ENCODE measurements at regions not wholly inside any gene's neighbourhood (a gene's known extent, or its start where the extent isn't known, plus 50 kb on each side); places are given as distances from the start of the nearest gene placed in this dataset.

GRCh38 chr2:42864222-42864621 is 71.8 kb upstream of the HAAO start:
- no peaks in the 10 kb centered on the region for H4K20me1 ChIP-seq (ENCODE audit: insufficient read depth, low read length, poor library complexity, severe bottlenecking)
- H3K36me3 ChIP-seq (ENCODE audit: insufficient read depth, low read length): no peaks in the 10 kb centered on the region
- H3K4me1 ChIP-seq (ENCODE audit: insufficient read depth, low read length, poor library complexity, severe bottlenecking): no peaks in the 10 kb centered on the region
- no peaks in the 10 kb centered on the region for H3F3A ChIP-seq (ENCODE audit: low read depth)
- TF ChIP-seq EZH2phosphoT487 (IDR thresholded peaks at IDR 0.05; ENCODE audit: borderline replicate concordance): no peak
- no peak for TF ChIP-seq CTCF (conservative IDR thresholded peaks at IDR 0.05; ENCODE audit: low read length)
- no peaks in the 10 kb centered on the region for H3K27me3 ChIP-seq (ENCODE audit: insufficient read depth, low read length, poor library complexity, severe bottlenecking)
- H3K4me3 ChIP-seq (ENCODE audit: low read length, poor library complexity, severe bottlenecking): no peak overlapping the region
- no peaks in the 10 kb centered on the region for H3K9me2 ChIP-seq (replicated peaks; ENCODE audit: low read depth, low read length)
- no peak overlapping the region for H3K9ac ChIP-seq (ENCODE audit: low read depth, low read length, poor library complexity, severe bottlenecking)
- no peaks in the 10 kb centered on the region; the same call in 1 of the 2 replicates for H3K9me3 ChIP-seq (ENCODE audit: insufficient read depth, low read depth, low read length)
- no peak overlapping the region for H3K4me2 ChIP-seq (ENCODE audit: low read depth, low read length, poor library complexity, severe bottlenecking)
- H2AFZ ChIP-seq (ENCODE audit: low read length): no peak overlapping the region
- no peaks in the 10 kb centered on the region for H3K79me2 ChIP-seq (ENCODE audit: insufficient read depth, low read length)

- Histone ChIP-seq H3F3A (ENCODE audit: low read depth) (no peaks in the 10 kb centered on the region), H3K9me2 (replicated peaks; ENCODE audit: low read depth, low read length) (no peaks in the 10 kb centered on the region), H4K20me1 (ENCODE audit: insufficient read depth, low read length, poor library complexity, severe bottlenecking) (no peaks in the 10 kb centered on the region), H3K36me3 (ENCODE audit: insufficient read depth, low read length) (no peaks in the 10 kb centered on the region), H3K9ac (ENCODE audit: low read depth, low read length, poor library complexity, severe bottlenecking) (no peak overlapping the region), H3K4me3 (ENCODE audit: low read length, poor library complexity, severe bottlenecking) (no peak overlapping the region), H3K4me1 (ENCODE audit: insufficient read depth, low read length, poor library complexity, severe bottlenecking) (no peaks in the 10 kb centered on the region), H3K27me3 (ENCODE audit: insufficient read depth, low read length, poor library complexity, severe bottlenecking) (no peaks in the 10 kb centered on the region), H3K79me2 (ENCODE audit: insufficient read depth, low read length) (no peaks in the 10 kb centered on the region), H3K9me3 (ENCODE audit: insufficient read depth, low read depth, low read length) (no peaks in the 10 kb centered on the region; the same call in 1 of the 2 replicates), H2AFZ (ENCODE audit: low read length) (no peak overlapping the region), H3K4me2 (ENCODE audit: low read depth, low read length, poor library complexity, severe bottlenecking) (no peak overlapping the region)
- no peak for TF ChIP-seq CTCF (conservative IDR thresholded peaks at IDR 0.05; ENCODE audit: low read length)
- no peak for TF ChIP-seq EZH2phosphoT487 (IDR thresholded peaks at IDR 0.05; ENCODE audit: borderline replicate concordance)
Observed at GRCh38 chr2:42863751-42864150, 71.4 kb upstream of the HAAO start.

- Histone ChIP-seq H3K9ac (ENCODE audit: low read depth, low read length, poor library complexity, severe bottlenecking) (no peak overlapping the region), H3K36me3 (ENCODE audit: insufficient read depth, low read length) (no peaks in the 10 kb centered on the region), H3K9me2 (replicated peaks; ENCODE audit: low read depth, low read length) (no peaks in the 10 kb centered on the region), H3K4me2 (ENCODE audit: low read depth, low read length, poor library complexity, severe bottlenecking) (no peak overlapping the region), H3K27me3 (ENCODE audit: insufficient read depth, low read length, poor library complexity, severe bottlenecking) (no peaks in the 10 kb centered on the region), H2AFZ (ENCODE audit: low read length) (no peak overlapping the region), H3F3A (ENCODE audit: low read depth) (no peaks in the 10 kb centered on the region), H3K9me3 (ENCODE audit: insufficient read depth, low read depth, low read length) (no peaks in the 10 kb centered on the region), H4K20me1 (ENCODE audit: insufficient read depth, low read length, poor library complexity, severe bottlenecking) (no peaks in the 10 kb centered on the region), H3K79me2 (ENCODE audit: insufficient read depth, low read length) (no peaks in the 10 kb centered on the region), H3K4me3 (ENCODE audit: low read length, poor library complexity, severe bottlenecking) (no peak overlapping the region), H3K4me1 (ENCODE audit: insufficient read depth, low read length, poor library complexity, severe bottlenecking) (no peaks in the 10 kb centered on the region)
- no peak for TF ChIP-seq EZH2phosphoT487 (IDR thresholded peaks at IDR 0.05; ENCODE audit: borderline replicate concordance)
- TF ChIP-seq CTCF (conservative IDR thresholded peaks at IDR 0.05; ENCODE audit: low read length): no peak
Observed at GRCh38 chr2:42863320-42863719, 70.9 kb upstream of the HAAO start.

All from Loucy (cell line).